ENCODE measurements at regions not wholly inside any gene's neighbourhood (a gene's known extent, or its start where the extent isn't known, plus 50 kb on each side); places are given as distances from the start of the nearest gene placed in this dataset.

- TF ChIP-seq POLR2A (IDR thresholded peaks at IDR 0.05) (no peak), CTCF (IDR thresholded peaks at IDR 0.05) (no peak), POLR2AphosphoS5 (IDR thresholded peaks at IDR 0.05) (no peak), EP300 (IDR thresholded peaks at IDR 0.05; ENCODE audit: low read depth) (no peak)
These were observed 267.0 kb downstream of the CETN3 start for GRCh38 chr5:90142541-90142940.
